ENCODE measurements at regions not wholly inside any gene's neighbourhood (a gene's known extent, or its start where the extent isn't known, plus 50 kb on each side); places are given as distances from the start of the nearest gene placed in this dataset.
A peak's percentile ranks its signal among the peaks of the same experiment; 100 is the strongest.

DNA sequence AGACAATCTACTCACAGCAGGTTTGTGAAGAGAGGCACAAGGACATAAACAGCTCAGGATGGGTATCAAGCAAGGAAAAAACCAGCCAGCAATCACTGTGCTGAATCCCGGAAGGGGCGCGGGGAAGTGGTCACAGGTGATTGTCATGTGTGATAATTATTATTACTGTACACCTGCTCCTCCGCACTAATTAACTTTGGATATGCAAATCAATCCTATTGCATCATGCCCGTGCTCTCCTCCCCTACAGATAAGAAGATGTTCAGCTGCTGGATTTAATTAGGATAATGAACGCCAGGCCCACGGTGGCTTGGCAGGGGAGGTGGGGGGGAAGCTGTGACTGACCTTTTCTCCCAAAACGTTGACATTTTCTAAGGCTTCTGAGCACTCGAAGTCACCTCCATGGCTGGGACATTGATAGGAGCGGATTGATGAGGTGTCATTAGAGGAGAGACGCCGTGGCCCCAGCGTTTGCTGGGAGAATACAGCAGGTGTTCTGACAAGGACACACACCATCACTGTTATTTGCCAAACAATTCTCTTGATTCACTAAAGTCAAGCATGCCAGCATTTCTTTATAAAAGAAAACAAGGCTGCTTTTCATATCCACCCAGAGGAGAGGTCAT is 160.3 kb upstream of the VRK2 start:
- peaks cover 8 to 14% of the 10 kb centered on the region in 2 experiments; a peak in 2 of 4 replicates for H3K4me1 ChIP-seq (ENCODE audit: control insufficient read depth in 1 of 2, insufficient read depth in 2 of 2, low read depth in 1 of 2, low read length in 1 of 2)
- H3K79me2 ChIP-seq (ENCODE audit: insufficient read depth): no peaks in the 10 kb centered on the region
- no peak overlapping the region; the same call in 1 of the 2 replicates for H2AFZ ChIP-seq (ENCODE audit: low read depth)
- POLR2A ChIA-PET: no interaction called here
- peak; percentile 40 for DNase-seq
- no peaks in the 10 kb centered on the region for H3K27me3 ChIP-seq (ENCODE audit: insufficient read depth)
- CTCF ChIA-PET: interaction anchor here (0.7 to 1.5 kb wide), 5 partner anchors 17 to 155 kb away, joined by 3 to 4 read pairs (median 3); no protein-coding TSS in a partner anchor
- no peak overlapping the region; the same call in 1 of the 2 replicates for H3K4me2 ChIP-seq
- H3F3A ChIP-seq (replicated peaks; ENCODE audit: insufficient read depth): peaks cover 10% of the 10 kb centered on the region
- H4K20me1 ChIP-seq (ENCODE audit: insufficient read depth): no peaks in the 10 kb centered on the region
- H3K9ac ChIP-seq: no peak overlapping the region
- TF ChIP-seq FOSL2 (IDR thresholded peaks at IDR 0.05; ENCODE audit: borderline replicate concordance, low read depth) (no peak), TCF12 (IDR thresholded peaks at IDR 0.05) (peak; percentile 46; the same call in 1 of the 2 replicates), JUND (IDR thresholded peaks at IDR 0.05) (no peak), FOXJ3 (CRISPR knock-in tag; IDR thresholded peaks at IDR 0.05) (peak; percentile 44; the same call in 1 of the 2 replicates), GATA2 (CRISPR knock-in tag; IDR thresholded peaks at IDR 0.05) (peak; percentile 69)
- no peaks in the 10 kb centered on the region for H3K9me2 ChIP-seq
- H3K4me3 ChIP-seq (ENCODE audit: low read depth in 2 of 2, low read length in 1 of 2): peak overlapping the region in 1 of 2 experiments; percentile 22; a peak in 1 of 4 replicates
- peak overlapping the region in 1 of 2 experiments; percentile 50; a peak in 2 of 4 replicates for H3K27ac ChIP-seq (ENCODE audit: low read depth in 2 of 2, low read length in 1 of 2)
- H3K36me3 ChIP-seq (replicated peaks in 1 of 2; ENCODE audit: control insufficient read depth in 1 of 2, insufficient read depth in 2 of 2, low read length in 1 of 2): no peaks in the 10 kb centered on the region
- 49% methylated on average over 13 of the region's 13 CpGs for WGBS (ENCODE audit: low lambda C conversion rate)
- no peaks in the 10 kb centered on the region for H3K9me3 ChIP-seq

DNA sequence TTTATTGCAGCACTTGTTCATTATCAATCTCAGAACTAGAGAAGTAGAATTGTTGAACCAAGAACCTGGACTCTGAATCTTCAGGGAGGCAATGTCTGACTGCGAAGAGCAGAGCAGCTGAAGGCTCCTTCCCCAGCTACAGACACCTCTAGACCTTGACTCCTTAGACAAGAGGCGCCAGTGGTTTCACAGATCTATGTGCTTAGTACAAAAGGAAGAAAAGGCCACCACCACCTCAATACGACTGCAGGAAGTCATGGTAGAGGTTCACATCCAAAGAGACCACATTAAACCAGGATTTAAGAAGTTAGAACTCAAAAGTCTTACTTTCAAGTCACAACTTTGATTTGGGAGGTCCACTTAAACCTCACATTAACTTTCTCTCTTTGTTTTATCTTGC is 158.1 kb upstream of the VRK2 start:
- WGBS (ENCODE audit: low lambda C conversion rate): 63% methylated on average over 3 of the region's 3 CpGs
- Histone ChIP-seq H3K4me2 (no peak overlapping the region), H3K9me2 (no peaks in the 10 kb centered on the region), H3K9ac (no peak overlapping the region), H3K36me3 (replicated peaks in 1 of 2; ENCODE audit: control insufficient read depth in 1 of 2, insufficient read depth in 2 of 2, low read length in 1 of 2) (no peaks in the 10 kb centered on the region), H3K79me2 (ENCODE audit: insufficient read depth) (no peaks in the 10 kb centered on the region), H3F3A (replicated peaks; ENCODE audit: insufficient read depth) (no peaks in the 10 kb centered on the region), H3K4me1 (ENCODE audit: control insufficient read depth in 1 of 2, insufficient read depth in 2 of 2, low read depth in 1 of 2, low read length in 1 of 2) (peaks cover 8 to 14% of the 10 kb centered on the region in 2 experiments; a peak in 2 of 4 replicates), H3K27ac (ENCODE audit: low read depth in 2 of 2, low read length in 1 of 2) (no peak overlapping the region), H3K9me3 (no peaks in the 10 kb centered on the region), H2AFZ (ENCODE audit: low read depth) (no peak overlapping the region), H4K20me1 (ENCODE audit: insufficient read depth) (no peaks in the 10 kb centered on the region), H3K27me3 (ENCODE audit: insufficient read depth) (no peaks in the 10 kb centered on the region), H3K4me3 (ENCODE audit: low read depth in 2 of 2, low read length in 1 of 2) (no peak overlapping the region)
- ChIA-PET POLR2A (no interaction called here), CTCF (interaction anchor here (1.6 kb wide), 1 partner anchor 168 kb away, joined by 4 read pairs; no protein-coding TSS in a partner anchor)
- no peak for TF ChIP-seq SIN3A (IDR thresholded peaks at IDR 0.05; ENCODE audit: borderline replicate concordance, low read depth, low read length)
- no peak for TF ChIP-seq POLR2AphosphoS5 (IDR thresholded peaks at IDR 0.05; ENCODE audit: low read depth, low read length)
- no peak for TF ChIP-seq FOXJ3 (CRISPR knock-in tag; IDR thresholded peaks at IDR 0.05)
- TF ChIP-seq, protein P1, sequence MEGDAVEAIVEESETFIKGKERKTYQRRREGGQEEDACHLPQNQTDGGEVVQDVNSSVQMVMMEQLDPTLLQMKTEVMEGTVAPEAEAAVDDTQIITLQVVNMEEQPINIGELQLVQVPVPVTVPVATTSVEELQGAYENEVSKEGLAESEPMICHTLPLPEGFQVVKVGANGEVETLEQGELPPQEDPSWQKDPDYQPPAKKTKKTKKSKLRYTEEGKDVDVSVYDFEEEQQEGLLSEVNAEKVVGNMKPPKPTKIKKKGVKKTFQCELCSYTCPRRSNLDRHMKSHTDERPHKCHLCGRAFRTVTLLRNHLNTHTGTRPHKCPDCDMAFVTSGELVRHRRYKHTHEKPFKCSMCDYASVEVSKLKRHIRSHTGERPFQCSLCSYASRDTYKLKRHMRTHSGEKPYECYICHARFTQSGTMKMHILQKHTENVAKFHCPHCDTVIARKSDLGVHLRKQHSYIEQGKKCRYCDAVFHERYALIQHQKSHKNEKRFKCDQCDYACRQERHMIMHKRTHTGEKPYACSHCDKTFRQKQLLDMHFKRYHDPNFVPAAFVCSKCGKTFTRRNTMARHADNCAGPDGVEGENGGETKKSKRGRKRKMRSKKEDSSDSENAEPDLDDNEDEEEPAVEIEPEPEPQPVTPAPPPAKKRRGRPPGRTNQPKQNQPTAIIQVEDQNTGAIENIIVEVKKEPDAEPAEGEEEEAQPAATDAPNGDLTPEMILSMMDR (IDR thresholded peaks at IDR 0.05): no peak
- no peak for TF ChIP-seq NRF1 (IDR thresholded peaks at IDR 0.05; ENCODE audit: low read depth, low read length)
- TF ChIP-seq, protein P2, sequence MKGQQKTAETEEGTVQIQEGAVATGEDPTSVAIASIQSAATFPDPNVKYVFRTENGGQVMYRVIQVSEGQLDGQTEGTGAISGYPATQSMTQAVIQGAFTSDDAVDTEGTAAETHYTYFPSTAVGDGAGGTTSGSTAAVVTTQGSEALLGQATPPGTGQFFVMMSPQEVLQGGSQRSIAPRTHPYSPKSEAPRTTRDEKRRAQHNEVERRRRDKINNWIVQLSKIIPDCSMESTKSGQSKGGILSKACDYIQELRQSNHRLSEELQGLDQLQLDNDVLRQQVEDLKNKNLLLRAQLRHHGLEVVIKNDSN (IDR thresholded peaks at IDR 0.05; ENCODE audit: borderline replicate concordance, low read depth): no peak
- TF ChIP-seq FOXM1 (IDR thresholded peaks at IDR 0.05; ENCODE audit: low read depth): no peak
- TF ChIP-seq SMC3 (IDR thresholded peaks at IDR 0.05; ENCODE audit: low read depth, low read length): no peak
- no peak for TF ChIP-seq TCF12 (IDR thresholded peaks at IDR 0.05)
- TF ChIP-seq GABPA (IDR thresholded peaks at IDR 0.05; ENCODE audit: low read depth): no peak
- TF ChIP-seq NFIC (IDR thresholded peaks at IDR 0.05; ENCODE audit: borderline replicate concordance): no peak
- no peak for TF ChIP-seq GATA2 (CRISPR knock-in tag; IDR thresholded peaks at IDR 0.05)
- TF ChIP-seq, protein P3, sequence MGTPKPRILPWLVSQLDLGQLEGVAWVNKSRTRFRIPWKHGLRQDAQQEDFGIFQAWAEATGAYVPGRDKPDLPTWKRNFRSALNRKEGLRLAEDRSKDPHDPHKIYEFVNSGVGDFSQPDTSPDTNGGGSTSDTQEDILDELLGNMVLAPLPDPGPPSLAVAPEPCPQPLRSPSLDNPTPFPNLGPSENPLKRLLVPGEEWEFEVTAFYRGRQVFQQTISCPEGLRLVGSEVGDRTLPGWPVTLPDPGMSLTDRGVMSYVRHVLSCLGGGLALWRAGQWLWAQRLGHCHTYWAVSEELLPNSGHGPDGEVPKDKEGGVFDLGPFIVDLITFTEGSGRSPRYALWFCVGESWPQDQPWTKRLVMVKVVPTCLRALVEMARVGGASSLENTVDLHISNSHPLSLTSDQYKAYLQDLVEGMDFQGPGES (IDR thresholded peaks at IDR 0.05; ENCODE audit: low read depth, low read length): no peak
- TF ChIP-seq, protein P4, sequence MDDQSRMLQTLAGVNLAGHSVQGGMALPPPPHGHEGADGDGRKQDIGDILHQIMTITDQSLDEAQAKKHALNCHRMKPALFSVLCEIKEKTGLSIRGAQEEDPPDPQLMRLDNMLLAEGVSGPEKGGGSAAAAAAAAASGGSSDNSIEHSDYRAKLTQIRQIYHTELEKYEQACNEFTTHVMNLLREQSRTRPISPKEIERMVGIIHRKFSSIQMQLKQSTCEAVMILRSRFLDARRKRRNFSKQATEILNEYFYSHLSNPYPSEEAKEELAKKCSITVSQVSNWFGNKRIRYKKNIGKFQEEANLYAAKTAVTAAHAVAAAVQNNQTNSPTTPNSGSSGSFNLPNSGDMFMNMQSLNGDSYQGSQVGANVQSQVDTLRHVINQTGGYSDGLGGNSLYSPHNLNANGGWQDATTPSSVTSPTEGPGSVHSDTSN (IDR thresholded peaks at IDR 0.05): no peak
- TF ChIP-seq CHD2 (IDR thresholded peaks at IDR 0.05; ENCODE audit: low read length, partially characterized antibody): no peak
- TF ChIP-seq EP300 (IDR thresholded peaks at IDR 0.05; ENCODE audit: borderline replicate concordance in 1 of 2, low read depth in 1 of 2, low read length in 1 of 2): no peak
- DNase-seq: no peak
